Coronary artery (tissue), 2 donors: ENCODE measurements at regions not wholly inside any gene's neighbourhood (a gene's known extent, or its start where the extent isn't known, plus 50 kb on each side); places are given as distances from the start of the nearest gene placed in this dataset.

Experiments
- DNase-seq: peaks from one replicate; pipeline ENCODE4 v3.0.0-alpha.2; 2017; ENCODE audit warnings: low spot score
- H3K27ac ChIP-seq, 2 donors: fragments of 200-600 bp; sonication (generic); one replicate each; pipeline ENCODE4 v1.5.1; 2016 to 2019
- H3K4me3 ChIP-seq: fragments of 200-600 bp; sonication (generic); 2 replicates; pipeline ENCODE4 v1.5.1; 2016; ENCODE audit warnings: mild to moderate bottlenecking, moderate library complexity
- CTCF ChIP-seq: fragments of 200-600 bp; sonication (generic); IDR thresholded peaks from one replicate; pipeline ENCODE4 v1.5.1; 2019; ENCODE audit warnings: antibody characterized with exemption

- Histone ChIP-seq H3K27ac (no peak overlapping the region), H3K4me3 (no peak overlapping the region)
- TF ChIP-seq CTCF, result no peak
- DNase-seq, result no peak
Observed at GRCh38 chr6:98548301-98548700, 286.1 kb upstream of the POU3F2 start.

- TF ChIP-seq CTCF, result no peak
- no peak overlapping the region for H3K4me3 ChIP-seq
- no peak overlapping the region for H3K27ac ChIP-seq
- DNase-seq, result no peak
Observed at GRCh38 chr6:98560418-98560817, 274.0 kb upstream of the POU3F2 start.

- no peak overlapping the region for H3K27ac ChIP-seq
- no peak for DNase-seq
- no peak for TF ChIP-seq CTCF
Observed at GRCh38 chr6:98560841-98561240, 273.5 kb upstream of the POU3F2 start.

GRCh38 chr6:98566126-98566525 is 268.2 kb upstream of the POU3F2 start:
- DNase-seq, result no peak
- no peak for TF ChIP-seq CTCF
- H3K4me3 ChIP-seq, result no peak overlapping the region
- no peak overlapping the region for H3K27ac ChIP-seq

More at GRCh38 chr6:98560841-98561240, 273.5 kb upstream of the POU3F2 start:
- H3K4me3 ChIP-seq, result no peak overlapping the region

- TF ChIP-seq CTCF, result no peak
- DNase-seq, result no peak
Observed at GRCh38 chr6:98572579-98572978, 261.8 kb upstream of the POU3F2 start.

GRCh38 chr6:98574984-98575383 is 259.4 kb upstream of the POU3F2 start:
- Histone ChIP-seq H3K4me3 (no peak overlapping the region), H3K27ac (no peak overlapping the region)
- DNase-seq, result no peak
- no peak for TF ChIP-seq CTCF

More at GRCh38 chr6:98572579-98572978, 261.8 kb upstream of the POU3F2 start:
- Histone ChIP-seq H3K4me3 (no peak overlapping the region), H3K27ac (no peak overlapping the region)

GRCh38 chr6:98576791-98577190 is 257.6 kb upstream of the POU3F2 start:
- DNase-seq, result no peak
- TF ChIP-seq CTCF, result no peak

More at GRCh38 chr6:98576791-98577190, 257.6 kb upstream of the POU3F2 start:
- no peak overlapping the region for H3K4me3 ChIP-seq
- no peak overlapping the region for H3K27ac ChIP-seq
